Neural crest cell (in vitro differentiated cells): ENCODE measurements at regions not wholly inside any gene's neighbourhood (a gene's known extent, or its start where the extent isn't known, plus 50 kb on each side); places are given as distances from the start of the nearest gene placed in this dataset.

Source experiments
- DNase-seq: peaks from one replicate; pipeline ENCODE4 v3.0.0; 2021; ENCODE audit warnings: low read depth, mixed read lengths, low spot score
- H3K27ac Mint-ChIP-seq: one replicate; pipeline ENCODE4 v1.8.0; 2021; ENCODE audit warnings: mild to moderate bottlenecking, mixed read lengths; ENCODE audit not compliant: unreplicated experiment
- H3K27me3 Mint-ChIP-seq: 2 replicates; pipeline ENCODE4 v1.8.0; 2021; ENCODE audit warnings: low read depth, mild to moderate bottlenecking, mixed read lengths
- H3K36me3 Mint-ChIP-seq: 2 replicates; pipeline ENCODE4 v1.8.0; 2021; ENCODE audit warnings: low read depth, mild to moderate bottlenecking, mixed read lengths
- H3K4me1 Mint-ChIP-seq: 2 replicates; pipeline ENCODE4 v1.8.0; 2021; ENCODE audit warnings: mixed read lengths
- H3K4me3 Mint-ChIP-seq: one replicate; pipeline ENCODE4 v1.8.0; 2021; ENCODE audit warnings: mild to moderate bottlenecking, mixed read lengths
- H3K9me3 Mint-ChIP-seq: 2 replicates; pipeline ENCODE4 v1.8.0; 2021; ENCODE audit warnings: mixed read lengths
- CTCF ChIP-seq: fragments of 200-600 bp; sonication (generic); conservative IDR thresholded peaks from 2 replicates; pipeline ENCODE4 v1.5.0; 2021; ENCODE audit warnings: antibody characterized with exemption, mild to moderate bottlenecking

GRCh38 chr6:9957215-9957759 lies 457.6 kb downstream of the TFAP2A start:
- no peak overlapping the region for H3K4me3 Mint-ChIP-seq
- DNase-seq, result no peak
- H3K27me3 Mint-ChIP-seq, result no peaks in the 10 kb centered on the region
- TF ChIP-seq CTCF, result no peak
- H3K36me3 Mint-ChIP-seq, result no peaks in the 10 kb centered on the region
- no peak overlapping the region for H3K27ac Mint-ChIP-seq
- H3K9me3 Mint-ChIP-seq, result peaks cover 2% of the 10 kb centered on the region
- H3K4me1 Mint-ChIP-seq, result no peaks in the 10 kb centered on the region

GRCh38 chr6:9948678-9949077 lies 466.2 kb downstream of the TFAP2A start:
- no peak overlapping the region for H3K4me3 Mint-ChIP-seq
- no peak for TF ChIP-seq CTCF
- H3K9me3 Mint-ChIP-seq, result no peaks in the 10 kb centered on the region
- no peaks in the 10 kb centered on the region for H3K36me3 Mint-ChIP-seq
- H3K27me3 Mint-ChIP-seq, result no peaks in the 10 kb centered on the region
- no peak for DNase-seq
- H3K4me1 Mint-ChIP-seq, result no peaks in the 10 kb centered on the region
- H3K27ac Mint-ChIP-seq, result no peak overlapping the region

GRCh38 chr6:9943986-9944385 lies 470.9 kb downstream of the TFAP2A start:
- TF ChIP-seq CTCF, result no peak
- DNase-seq, result no peak
- H3K4me3 Mint-ChIP-seq, result no peak overlapping the region
- H3K27me3 Mint-ChIP-seq, result no peaks in the 10 kb centered on the region
- H3K27ac Mint-ChIP-seq, result no peak overlapping the region
- peaks cover 4% of the 10 kb centered on the region for H3K4me1 Mint-ChIP-seq
- peaks cover 4% of the 10 kb centered on the region for H3K9me3 Mint-ChIP-seq
- no peaks in the 10 kb centered on the region for H3K36me3 Mint-ChIP-seq

GRCh38 chr6:9943026-9943425 lies 471.8 kb downstream of the TFAP2A start:
- no peak overlapping the region for H3K4me3 Mint-ChIP-seq
- H3K9me3 Mint-ChIP-seq, result peaks cover 4% of the 10 kb centered on the region
- H3K36me3 Mint-ChIP-seq, result no peaks in the 10 kb centered on the region
- no peak for TF ChIP-seq CTCF
- peaks cover 13% of the 10 kb centered on the region for H3K4me1 Mint-ChIP-seq
- H3K27ac Mint-ChIP-seq, result no peak overlapping the region
- no peaks in the 10 kb centered on the region for H3K27me3 Mint-ChIP-seq
- no peak for DNase-seq

GRCh38 chr6:9942131-9942530 lies 472.7 kb downstream of the TFAP2A start:
- no peaks in the 10 kb centered on the region for H3K27me3 Mint-ChIP-seq

More at GRCh38 chr6:9942131-9942530, 472.7 kb downstream of the TFAP2A start:
- no peak for TF ChIP-seq CTCF
- Mint-ChIP-seq H3K9me3 (peaks cover 4% of the 10 kb centered on the region), H3K4me3 (no peak overlapping the region), H3K27ac (no peak overlapping the region), H3K4me1 (peaks cover 18% of the 10 kb centered on the region), H3K36me3 (no peaks in the 10 kb centered on the region)
- no peak for DNase-seq
